T1000 (cell line): ENCODE measurements at regions not wholly inside any gene's neighbourhood (a gene's known extent, or its start where the extent isn't known, plus 50 kb on each side); places are given as distances from the start of the nearest gene placed in this dataset.

Experiments
- DNase-seq: peaks from one replicate; lab custom pipeline; 2025; ENCODE audit warnings: mixed read lengths; lab: John Stamatoyannopoulos, UW

- no peak for DNase-seq
Measured at GRCh38 chr2:147135376-147135775, 709.5 kb upstream of the ACVR2A start.

GRCh38 chr2:147133286-147133908 lies 711.4 kb upstream of the ACVR2A start:
- DNase-seq, result no peak

GRCh38 chr2:147125145-147125544 lies 719.7 kb upstream of the ACVR2A start:
- DNase-seq, result no peak

- no peak for DNase-seq
Measured at GRCh38 chr2:147122944-147123343, 721.9 kb upstream of the ACVR2A start.

- no peak for DNase-seq
Measured at GRCh38 chr2:147110962-147111361, 733.9 kb upstream of the ACVR2A start.

GRCh38 chr2:147110317-147110716 lies 734.5 kb upstream of the ACVR2A start:
- no peak for DNase-seq

GRCh38 chr2:147109291-147109690 lies 735.5 kb upstream of the ACVR2A start:
- no peak for DNase-seq

GRCh38 chr2:147108548-147108947 lies 736.3 kb upstream of the ACVR2A start:
- no peak for DNase-seq

GRCh38 chr2:147101941-147102790 lies 742.7 kb upstream of the ACVR2A start:
- DNase-seq, result no peak

GRCh38 chr2:147100406-147101035 lies 744.3 kb upstream of the ACVR2A start:
- no peak for DNase-seq

- no peak for DNase-seq
Measured at GRCh38 chr2:147099845-147100244, 745.0 kb upstream of the ACVR2A start.

- DNase-seq, result no peak
Measured at GRCh38 chr2:147098940-147099339, 745.9 kb upstream of the ACVR2A start.

- no peak for DNase-seq
Measured at GRCh38 chr2:147097747-147098146, 747.1 kb upstream of the ACVR2A start.

- DNase-seq, result no peak
Measured at GRCh38 chr2:147096671-147097070, 748.2 kb upstream of the ACVR2A start.

- DNase-seq, result no peak
Measured at GRCh38 chr2:147095376-147095775, 749.5 kb upstream of the ACVR2A start.

GRCh38 chr2:147094077-147094476 lies 750.8 kb upstream of the ACVR2A start:
- DNase-seq, result no peak

GRCh38 chr2:147092266-147092665 lies 752.6 kb upstream of the ACVR2A start:
- DNase-seq, result no peak

- no peak for DNase-seq
Measured at GRCh38 chr2:147091448-147091847, 753.4 kb upstream of the ACVR2A start.

GRCh38 chr2:147088871-147089270 lies 756.0 kb upstream of the ACVR2A start:
- no peak for DNase-seq

GRCh38 chr2:147086715-147087114 lies 758.1 kb upstream of the ACVR2A start:
- no peak for DNase-seq

GRCh38 chr2:147083664-147084063 lies 761.2 kb upstream of the ACVR2A start:
- DNase-seq, result no peak

GRCh38 chr2:147082850-147083522 lies 761.8 kb upstream of the ACVR2A start:
- peak; percentile 35 for DNase-seq
